ENCODE measurements at regions not wholly inside any gene's neighbourhood (a gene's known extent, or its start where the extent isn't known, plus 50 kb on each side); places are given as distances from the start of the nearest gene placed in this dataset.
"Not testable (repeated sequence)": the region's sequence is repeated elsewhere in the genome, so short reads cannot be mapped to it uniquely, and the experiment has no call there.

GRCh38 chr9:67720491-67720890 lies 138.2 kb upstream of the ANKRD20A1 start:
- H3K27ac Mint-ChIP-seq; H2BK120ac ChIP-seq (ENCODE audit: low read depth, low read length, poor library complexity, severe bottlenecking); H4K20me1 ChIP-seq (ENCODE audit: control insufficient read depth, insufficient read depth, insufficient read length); H4K91ac ChIP-seq (ENCODE audit: insufficient read length, low read depth, low read length); H3K18ac ChIP-seq (ENCODE audit: insufficient read length, low read depth, low read length); H3K9ac ChIP-seq (ENCODE audit: extremely low read depth, insufficient read length, low read length); H3K4me1 ChIP-seq (ENCODE audit: insufficient read depth, low read length); H2BK20ac ChIP-seq (ENCODE audit: low read depth, low read length, poor library complexity, severe bottlenecking); H3K9me3 Mint-ChIP-seq; H4K8ac ChIP-seq (replicated peaks; ENCODE audit: insufficient read length, low read depth, low read length); H3K27ac ChIP-seq (ENCODE audit: insufficient read length, low read depth, low read length); H3K56ac ChIP-seq (ENCODE audit: insufficient read length, low read depth, low read length); H3K36me3 Mint-ChIP-seq (ENCODE audit: insufficient read depth in 1 of 3, low read depth in 3 of 3); H3K4me3 Mint-ChIP-seq; H3K14ac ChIP-seq (ENCODE audit: insufficient read depth, low read length); H3K4me2 ChIP-seq (ENCODE audit: insufficient read depth, insufficient read length, low read length); H3K27me3 Mint-ChIP-seq (ENCODE audit: low read depth); H2AFZ ChIP-seq (ENCODE audit: low read length); H3K4me1 Mint-ChIP-seq; H3T11ph ChIP-seq (ENCODE audit: low read length); H2BK5ac ChIP-seq (ENCODE audit: insufficient read length, low read length); H4K5ac ChIP-seq (ENCODE audit: insufficient read length, low read depth, low read length); H3K23ac ChIP-seq (ENCODE audit: insufficient read length, low read depth, low read length); H3K79me1 ChIP-seq (ENCODE audit: insufficient read depth, low read depth, low read length, poor library complexity, severe bottlenecking); H3K23me2 ChIP-seq (ENCODE audit: insufficient read length, low read depth, low read length, poor library complexity, severe bottlenecking); H2BK15ac ChIP-seq (ENCODE audit: low read depth, low read length); H2AK5ac ChIP-seq (ENCODE audit: insufficient read length, low read length); H3K9me3 ChIP-seq (ENCODE audit: control insufficient read depth, low read depth, low read length); H3K4ac ChIP-seq (ENCODE audit: low read depth, low read length); H3K27me3 ChIP-seq (ENCODE audit: insufficient read depth, low read length); H2BK12ac ChIP-seq (ENCODE audit: insufficient read length, low read depth, low read length); H3K79me2 ChIP-seq (ENCODE audit: insufficient read depth, low read length): not testable (repeated sequence)
- peak; percentile 4 for DNase-seq
- no CpG with 5 or more reads among the region's 16 CpGs for WGBS (ENCODE audit: extremely low coverage, insufficient read length, low lambda C conversion rate)

GRCh38 chr9:67722460-67723090 lies 136.2 kb upstream of the ANKRD20A1 start:
- H4K8ac ChIP-seq (replicated peaks; ENCODE audit: insufficient read length, low read depth, low read length); H3K27me3 Mint-ChIP-seq (ENCODE audit: low read depth); H3K27ac ChIP-seq (ENCODE audit: insufficient read length, low read depth, low read length); H2BK5ac ChIP-seq (ENCODE audit: insufficient read length, low read length); H2AFZ ChIP-seq (ENCODE audit: low read length); H2AK5ac ChIP-seq (ENCODE audit: insufficient read length, low read length); H2BK15ac ChIP-seq (ENCODE audit: low read depth, low read length); H3K56ac ChIP-seq (ENCODE audit: insufficient read length, low read depth, low read length); H3K27ac Mint-ChIP-seq; H3K4me2 ChIP-seq (ENCODE audit: insufficient read depth, insufficient read length, low read length); H3K36me3 Mint-ChIP-seq (ENCODE audit: insufficient read depth in 1 of 3, low read depth in 3 of 3); H3K23ac ChIP-seq (ENCODE audit: insufficient read length, low read depth, low read length); H3K9me3 ChIP-seq (ENCODE audit: control insufficient read depth, low read depth, low read length); H2BK12ac ChIP-seq (ENCODE audit: insufficient read length, low read depth, low read length); H3K4me1 ChIP-seq (ENCODE audit: insufficient read depth, low read length); H2BK20ac ChIP-seq (ENCODE audit: low read depth, low read length, poor library complexity, severe bottlenecking); H3K4me1 Mint-ChIP-seq; H3K9me3 Mint-ChIP-seq; H4K5ac ChIP-seq (ENCODE audit: insufficient read length, low read depth, low read length); H4K91ac ChIP-seq (ENCODE audit: insufficient read length, low read depth, low read length); H3K18ac ChIP-seq (ENCODE audit: insufficient read length, low read depth, low read length); H3K79me1 ChIP-seq (ENCODE audit: insufficient read depth, low read depth, low read length, poor library complexity, severe bottlenecking); H3K27me3 ChIP-seq (ENCODE audit: insufficient read depth, low read length); H4K20me1 ChIP-seq (ENCODE audit: control insufficient read depth, insufficient read depth, insufficient read length); H3K23me2 ChIP-seq (ENCODE audit: insufficient read length, low read depth, low read length, poor library complexity, severe bottlenecking); H3T11ph ChIP-seq (ENCODE audit: low read length); H2BK120ac ChIP-seq (ENCODE audit: low read depth, low read length, poor library complexity, severe bottlenecking); H3K9ac ChIP-seq (ENCODE audit: extremely low read depth, insufficient read length, low read length); H3K4me3 Mint-ChIP-seq; H3K14ac ChIP-seq (ENCODE audit: insufficient read depth, low read length); DNase-seq; H3K4ac ChIP-seq (ENCODE audit: low read depth, low read length); H3K79me2 ChIP-seq (ENCODE audit: insufficient read depth, low read length): not testable (repeated sequence)
- WGBS (ENCODE audit: extremely low coverage, insufficient read length, low lambda C conversion rate), result no CpG with 5 or more reads among the region's 41 CpGs
